HepG2 (cell line): ENCODE measurements at regions not wholly inside any gene's neighbourhood (a gene's known extent, or its start where the extent isn't known, plus 50 kb on each side); places are given as distances from the start of the nearest gene placed in this dataset.

Experiments
- CHCHD3 ChIP-seq: sonication (generic); formaldehyde crosslinking; IDR thresholded peaks from 2 replicates; pipeline ENCODE4 v1.8.0; 2022; ENCODE audit warnings: mild to moderate bottlenecking, missing genetic modification reagents, moderate library complexity
- FOXJ3 ChIP-seq: sonication (generic); formaldehyde crosslinking; IDR thresholded peaks from 2 replicates; pipeline ENCODE4 v1.4.0; 2020; ENCODE audit warnings: missing genetic modification reagents, mild to moderate bottlenecking, borderline replicate concordance
- GPBP1L1 ChIP-seq: sonication (generic); formaldehyde crosslinking; IDR thresholded peaks from 2 replicates; pipeline ENCODE4 v1.5.0; 2020; ENCODE audit warnings: mild to moderate bottlenecking, missing genetic modification reagents
- HINFP ChIP-seq: sonication (generic); formaldehyde crosslinking; IDR thresholded peaks from 2 replicates; pipeline ENCODE4 v1.4.0; 2020; ENCODE audit warnings: low read depth, mild to moderate bottlenecking, missing genetic modification reagents
- KAT8 ChIP-seq: IDR thresholded peaks from 2 replicates; pipeline ENCODE4 v1.6.1; 2016; ENCODE audit warnings: missing genetic modification reagents, missing compliant biosample characterization
- MYPOP ChIP-seq: sonication (generic); formaldehyde crosslinking; IDR thresholded peaks from 2 replicates; pipeline ENCODE4 v1.8.1; 2023; ENCODE audit warnings: mild to moderate bottlenecking, moderate library complexity, missing genetic modification reagents
- SAP130 ChIP-seq: IDR thresholded peaks from 2 replicates; pipeline ENCODE4 v1.6.1; 2016; ENCODE audit warnings: low read depth
- THAP11 ChIP-seq: IDR thresholded peaks from 2 replicates; pipeline ENCODE4 v1.6.1; 2016; ENCODE audit warnings: missing biosample characterization, missing genetic modification reagents
- ZKSCAN8 ChIP-seq: IDR thresholded peaks from 2 replicates; pipeline ENCODE4 v1.6.1; 2016; ENCODE audit warnings: borderline replicate concordance, missing genetic modification reagents, missing compliant biosample characterization
- ZNF598 ChIP-seq: sonication (generic); formaldehyde crosslinking; IDR thresholded peaks from 2 replicates; pipeline ENCODE4 v1.5.1; 2020; ENCODE audit warnings: mild to moderate bottlenecking, missing genetic modification reagents, borderline replicate concordance

GRCh38 chr12:31845613-31846322, 113.4 kb upstream of the RESF1 start (continued):
- TF ChIP-seq GPBP1L1 (CRISPR knock-in tag) (no peak), KAT8 (0 out of 2 replicates have a peak, but pooled peaks have one; percentile 48), ZNF598 (CRISPR knock-in tag) (no peak), ZKSCAN8 (CRISPR knock-in tag) (peak; percentile 53; the same call in 1 of the 2 replicates), THAP11 (CRISPR knock-in tag) (peak; percentile 54; the same call in 1 of the 2 replicates), MYPOP (no peak), FOXJ3 (peak; percentile 82; the same call in 1 of the 2 replicates), HINFP (CRISPR knock-in tag) (no peak), SAP130 (CRISPR knock-in tag) (peak; percentile 44; the same call in 1 of the 2 replicates), CHCHD3 (CRISPR knock-in tag) (no peak)
